Fibroblast of the aortic adventitia (primary cell): ENCODE measurements at regions not wholly inside any gene's neighbourhood (a gene's known extent, or its start where the extent isn't known, plus 50 kb on each side); places are given as distances from the start of the nearest gene placed in this dataset.

ENCODE experiments used
- DNase-seq: peaks from one replicate; pipeline ENCODE4 v3.0.0-alpha.2; 2010; ENCODE audit warnings: low read depth
- H3K4me3 ChIP-seq: 2 replicates; pipeline ENCODE4 v1.5.1; 2011; ENCODE audit warnings: low read depth, mild to moderate bottlenecking, control low read depth, low read length, moderate library complexity
- TF ChIP-seq, protein P1 (sequence below): IDR thresholded peaks from 2 replicates; pipeline ENCODE4 v1.5.1; 2011; ENCODE audit warnings: mild to moderate bottlenecking, low read length, control low read depth, inconsistent platforms; ENCODE audit not compliant: insufficient read depth

DNA sequence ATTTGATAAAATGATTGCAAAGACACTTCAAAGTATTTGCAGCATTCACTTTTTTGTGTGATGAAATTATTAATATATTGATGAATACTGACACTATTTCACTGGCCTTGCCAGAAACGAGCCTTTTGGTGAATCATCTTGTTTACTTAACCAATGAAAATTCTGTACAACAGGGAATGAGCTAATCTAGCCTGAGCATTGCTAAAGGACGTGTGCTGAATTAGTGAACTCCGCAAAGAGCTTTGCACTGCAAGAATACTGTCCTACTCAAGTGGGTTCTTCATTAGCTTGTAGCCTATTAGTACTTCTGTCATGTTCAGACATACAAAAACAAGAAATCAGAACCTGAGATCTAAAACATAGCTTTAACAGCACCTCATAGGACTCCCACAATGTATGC lies 172.0 kb upstream of the NRSN1 start:
- TF ChIP-seq, protein P1, sequence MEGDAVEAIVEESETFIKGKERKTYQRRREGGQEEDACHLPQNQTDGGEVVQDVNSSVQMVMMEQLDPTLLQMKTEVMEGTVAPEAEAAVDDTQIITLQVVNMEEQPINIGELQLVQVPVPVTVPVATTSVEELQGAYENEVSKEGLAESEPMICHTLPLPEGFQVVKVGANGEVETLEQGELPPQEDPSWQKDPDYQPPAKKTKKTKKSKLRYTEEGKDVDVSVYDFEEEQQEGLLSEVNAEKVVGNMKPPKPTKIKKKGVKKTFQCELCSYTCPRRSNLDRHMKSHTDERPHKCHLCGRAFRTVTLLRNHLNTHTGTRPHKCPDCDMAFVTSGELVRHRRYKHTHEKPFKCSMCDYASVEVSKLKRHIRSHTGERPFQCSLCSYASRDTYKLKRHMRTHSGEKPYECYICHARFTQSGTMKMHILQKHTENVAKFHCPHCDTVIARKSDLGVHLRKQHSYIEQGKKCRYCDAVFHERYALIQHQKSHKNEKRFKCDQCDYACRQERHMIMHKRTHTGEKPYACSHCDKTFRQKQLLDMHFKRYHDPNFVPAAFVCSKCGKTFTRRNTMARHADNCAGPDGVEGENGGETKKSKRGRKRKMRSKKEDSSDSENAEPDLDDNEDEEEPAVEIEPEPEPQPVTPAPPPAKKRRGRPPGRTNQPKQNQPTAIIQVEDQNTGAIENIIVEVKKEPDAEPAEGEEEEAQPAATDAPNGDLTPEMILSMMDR, result no peak
- no peak overlapping the region for H3K4me3 ChIP-seq
- no peak for DNase-seq

- H3K4me3 ChIP-seq, result no peak overlapping the region
- TF ChIP-seq, protein P1, result no peak
- no peak for DNase-seq
Measured at GRCh38 chr6:23957017-23957416, 169.0 kb upstream of the NRSN1 start.

DNA sequence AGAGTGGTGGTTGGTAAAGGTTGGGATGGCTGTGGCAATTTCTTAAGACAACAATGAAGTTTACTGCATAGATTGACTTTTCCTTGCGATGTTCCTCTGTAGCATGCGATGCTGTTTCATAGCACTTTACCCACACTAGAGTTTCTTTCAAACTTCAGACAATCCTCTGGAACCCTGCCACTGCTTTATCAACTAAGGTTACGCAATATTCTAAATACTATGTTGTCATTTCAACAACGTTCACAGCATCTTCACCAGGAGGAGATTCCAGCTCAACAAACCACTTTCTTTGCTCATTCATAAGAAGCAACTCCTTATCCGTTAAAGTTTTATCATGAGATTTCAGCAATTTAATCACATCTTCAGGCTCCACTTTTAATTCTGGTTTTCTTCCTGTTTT lies 161.2 kb upstream of the NRSN1 start:
- TF ChIP-seq, protein P1, result no peak
- H3K4me3 ChIP-seq, result no peak overlapping the region
- no peak for DNase-seq

DNA sequence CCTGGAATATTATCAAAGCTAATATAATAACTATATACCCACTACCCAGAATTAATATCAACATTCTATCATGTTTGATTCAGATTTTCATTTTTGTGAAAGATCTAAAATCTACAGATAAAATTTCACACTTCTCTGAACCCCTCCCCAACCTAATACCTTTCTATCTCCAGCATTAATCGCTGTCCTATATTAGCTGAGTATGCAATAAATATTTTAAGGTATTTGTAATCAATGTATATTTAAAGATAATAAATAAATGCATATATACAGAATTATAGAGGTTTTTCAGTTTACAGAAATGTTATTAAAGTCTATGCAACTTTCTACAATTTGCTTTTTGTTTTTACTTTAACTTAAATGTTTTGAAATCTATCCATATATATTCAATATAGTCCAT lies 156.7 kb upstream of the NRSN1 start:
- no peak for DNase-seq
- no peak overlapping the region for H3K4me3 ChIP-seq
- TF ChIP-seq, protein P1, result no peak

DNA sequence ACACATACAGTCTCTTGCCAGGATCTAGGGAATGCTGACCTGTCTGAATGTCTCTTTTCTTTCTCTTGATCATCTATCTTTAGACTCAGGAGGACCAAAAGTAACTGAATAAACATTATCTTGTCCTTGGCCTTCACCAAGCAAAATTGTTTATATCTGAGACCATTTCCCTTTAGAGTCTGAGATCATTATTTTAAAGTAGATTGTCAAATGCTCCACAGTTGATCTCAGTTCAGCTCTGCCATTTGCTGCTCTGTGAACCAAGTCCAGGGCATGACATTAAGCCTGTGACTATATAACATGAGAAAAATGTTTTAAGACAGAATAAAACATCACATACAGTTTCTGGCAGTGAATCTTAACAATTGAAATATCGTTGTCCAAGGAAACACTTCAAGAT lies 148.3 kb upstream of the NRSN1 start:
- H3K4me3 ChIP-seq, result no peak overlapping the region
- no peak for DNase-seq
- TF ChIP-seq, protein P1, result no peak

GRCh38 chr6:23980965-23981364 lies 145.1 kb upstream of the NRSN1 start:
- H3K4me3 ChIP-seq, result no peak overlapping the region
- no peak for DNase-seq
- TF ChIP-seq, protein P1, result no peak

DNA sequence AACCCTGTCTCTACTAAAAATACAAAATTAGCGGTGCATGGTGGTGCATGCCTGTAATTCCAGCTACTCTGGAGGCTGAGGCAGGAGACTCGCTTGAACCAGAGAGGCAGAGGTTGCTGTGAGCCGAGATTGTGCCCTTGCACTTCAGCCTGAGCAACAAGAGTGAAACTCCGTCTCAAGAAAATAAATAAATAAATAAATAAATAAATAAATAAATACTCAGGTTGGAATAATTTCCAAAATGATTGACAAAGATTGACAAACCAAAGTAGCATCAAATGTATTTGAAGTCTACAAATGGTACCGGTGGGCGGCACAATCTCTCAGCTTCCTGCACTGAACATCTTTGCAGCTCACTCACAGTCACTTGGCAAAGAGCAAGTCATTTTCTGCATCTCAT lies 144.1 kb upstream of the NRSN1 start:
- H3K4me3 ChIP-seq, result no peak overlapping the region
- TF ChIP-seq, protein P1, result no peak
- DNase-seq, result no peak
